Tibial nerve (tissue), 4 donors: ENCODE measurements at regions not wholly inside any gene's neighbourhood (a gene's known extent, or its start where the extent isn't known, plus 50 kb on each side); places are given as distances from the start of the nearest gene placed in this dataset.
"Not testable (repeated sequence)": the region's sequence is repeated elsewhere in the genome, so short reads cannot be mapped to it uniquely, and the experiment has no call there.

Experiments used
- EP300 ChIP-seq, 2 donors: sonication (generic); formaldehyde crosslinking; IDR thresholded peaks; one replicate each; pipeline ENCODE4 v1.6.1; 2017; ENCODE audit warnings: antibody characterized with exemption in 2 of 2, mild to moderate bottlenecking in 1 of 2
- POLR2A ChIP-seq, 2 donors: fragments of 450-650 bp; IDR thresholded peaks; one replicate each; pipeline ENCODE4 v1.6.1; 2017; ENCODE audit warnings: antibody characterized with exemption in 2 of 2, mild to moderate bottlenecking in 2 of 2, moderate library complexity in 2 of 2
- TF ChIP-seq, protein P1 (sequence below), 5 experiments: fragments of 200-600 bp in 3 of 5; fragments of 450-650 bp in 2 of 5; sonication (generic) in 3 of 5; IDR thresholded peaks; one replicate each; pipeline ENCODE4 v1.5.1; 2016 to 2019; ENCODE audit warnings: antibody characterized with exemption in 5 of 5, mild to moderate bottlenecking in 3 of 5, moderate library complexity in 2 of 5

DNA sequence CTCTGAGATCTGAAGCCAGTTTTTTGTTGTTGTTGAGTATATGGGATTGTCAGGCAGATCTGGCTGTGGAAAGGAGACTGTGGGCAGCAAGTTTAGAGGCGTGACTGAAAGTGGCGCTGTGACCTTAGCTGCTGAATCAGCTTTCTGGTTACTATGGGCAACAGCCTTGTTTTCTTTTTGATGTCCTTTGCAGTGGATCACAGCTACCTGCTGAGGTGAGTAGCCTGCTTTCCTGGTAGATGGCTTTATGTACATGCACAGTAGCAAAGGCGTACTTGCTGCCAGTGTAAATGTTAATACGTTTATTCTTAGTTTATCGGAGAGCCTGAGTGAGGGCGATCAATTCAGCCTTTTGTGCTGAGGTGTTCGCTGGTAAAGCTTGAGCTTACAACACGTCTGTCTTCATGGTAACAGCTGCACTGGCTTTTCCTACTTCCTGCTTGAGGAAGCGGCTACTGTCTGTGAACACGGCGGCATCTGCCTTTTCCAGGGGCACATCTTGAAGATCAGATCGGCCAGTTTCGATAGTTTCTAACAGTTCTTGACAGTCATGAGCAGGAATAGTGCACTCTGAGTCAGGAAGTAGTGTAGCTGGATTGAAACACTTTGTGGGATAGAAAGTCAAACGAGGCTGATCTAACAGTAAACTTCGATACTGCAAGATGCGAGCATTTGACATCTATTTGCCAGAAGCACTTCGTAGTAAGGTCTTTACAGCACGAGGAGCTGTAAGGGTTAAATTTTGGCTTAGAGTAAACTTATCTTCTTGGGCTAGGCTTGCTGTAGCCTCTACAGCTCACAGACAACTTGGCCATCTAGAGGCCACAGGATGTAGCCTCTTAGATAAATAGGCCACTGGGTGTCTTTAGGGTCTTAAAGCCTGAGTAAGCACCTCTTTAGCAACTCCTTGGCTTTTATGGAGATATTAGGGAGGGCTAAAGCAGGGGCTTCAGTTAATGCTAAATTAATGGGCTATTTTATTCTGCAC lies 161.1 kb upstream of the FRG2C start:
- TF ChIP-seq, protein P1, sequence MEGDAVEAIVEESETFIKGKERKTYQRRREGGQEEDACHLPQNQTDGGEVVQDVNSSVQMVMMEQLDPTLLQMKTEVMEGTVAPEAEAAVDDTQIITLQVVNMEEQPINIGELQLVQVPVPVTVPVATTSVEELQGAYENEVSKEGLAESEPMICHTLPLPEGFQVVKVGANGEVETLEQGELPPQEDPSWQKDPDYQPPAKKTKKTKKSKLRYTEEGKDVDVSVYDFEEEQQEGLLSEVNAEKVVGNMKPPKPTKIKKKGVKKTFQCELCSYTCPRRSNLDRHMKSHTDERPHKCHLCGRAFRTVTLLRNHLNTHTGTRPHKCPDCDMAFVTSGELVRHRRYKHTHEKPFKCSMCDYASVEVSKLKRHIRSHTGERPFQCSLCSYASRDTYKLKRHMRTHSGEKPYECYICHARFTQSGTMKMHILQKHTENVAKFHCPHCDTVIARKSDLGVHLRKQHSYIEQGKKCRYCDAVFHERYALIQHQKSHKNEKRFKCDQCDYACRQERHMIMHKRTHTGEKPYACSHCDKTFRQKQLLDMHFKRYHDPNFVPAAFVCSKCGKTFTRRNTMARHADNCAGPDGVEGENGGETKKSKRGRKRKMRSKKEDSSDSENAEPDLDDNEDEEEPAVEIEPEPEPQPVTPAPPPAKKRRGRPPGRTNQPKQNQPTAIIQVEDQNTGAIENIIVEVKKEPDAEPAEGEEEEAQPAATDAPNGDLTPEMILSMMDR (IDR thresholded peaks at IDR 0.05): not testable (repeated sequence)
- not testable (repeated sequence) for TF ChIP-seq EP300, POLR2A (IDR thresholded peaks at IDR 0.05)
